ENCODE measurements at regions not wholly inside any gene's neighbourhood (a gene's known extent, or its start where the extent isn't known, plus 50 kb on each side); places are given as distances from the start of the nearest gene placed in this dataset.

DNA sequence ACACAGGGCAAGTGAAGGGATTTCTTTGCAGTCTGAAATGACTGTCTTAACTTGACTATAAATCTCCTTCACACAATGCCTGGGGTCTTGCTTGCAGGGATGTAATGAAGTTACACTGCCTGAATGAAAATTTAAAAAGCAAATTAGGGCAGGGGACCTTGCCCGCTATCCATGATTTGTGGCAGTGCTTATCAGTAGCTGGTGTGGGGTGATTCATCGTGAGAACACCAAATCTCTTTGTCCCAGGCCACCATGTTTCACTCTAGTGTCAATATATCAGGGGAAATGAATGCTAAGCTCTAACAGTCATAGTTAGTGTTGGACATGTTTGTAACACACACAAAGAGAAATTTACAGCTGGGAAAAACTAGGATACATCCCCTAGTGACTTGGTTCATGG is 713.7 kb upstream of the EPHA7 start:
- H3K4me3 ChIP-seq (ENCODE audit: low read depth, low read length), result no peak overlapping the region
- DNase-seq (ENCODE audit: low read depth), result no peak
- TF ChIP-seq, protein P1, sequence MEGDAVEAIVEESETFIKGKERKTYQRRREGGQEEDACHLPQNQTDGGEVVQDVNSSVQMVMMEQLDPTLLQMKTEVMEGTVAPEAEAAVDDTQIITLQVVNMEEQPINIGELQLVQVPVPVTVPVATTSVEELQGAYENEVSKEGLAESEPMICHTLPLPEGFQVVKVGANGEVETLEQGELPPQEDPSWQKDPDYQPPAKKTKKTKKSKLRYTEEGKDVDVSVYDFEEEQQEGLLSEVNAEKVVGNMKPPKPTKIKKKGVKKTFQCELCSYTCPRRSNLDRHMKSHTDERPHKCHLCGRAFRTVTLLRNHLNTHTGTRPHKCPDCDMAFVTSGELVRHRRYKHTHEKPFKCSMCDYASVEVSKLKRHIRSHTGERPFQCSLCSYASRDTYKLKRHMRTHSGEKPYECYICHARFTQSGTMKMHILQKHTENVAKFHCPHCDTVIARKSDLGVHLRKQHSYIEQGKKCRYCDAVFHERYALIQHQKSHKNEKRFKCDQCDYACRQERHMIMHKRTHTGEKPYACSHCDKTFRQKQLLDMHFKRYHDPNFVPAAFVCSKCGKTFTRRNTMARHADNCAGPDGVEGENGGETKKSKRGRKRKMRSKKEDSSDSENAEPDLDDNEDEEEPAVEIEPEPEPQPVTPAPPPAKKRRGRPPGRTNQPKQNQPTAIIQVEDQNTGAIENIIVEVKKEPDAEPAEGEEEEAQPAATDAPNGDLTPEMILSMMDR (IDR thresholded peaks at IDR 0.05; ENCODE audit: low read depth, low read length, missing control alignments), result no peak

DNA sequence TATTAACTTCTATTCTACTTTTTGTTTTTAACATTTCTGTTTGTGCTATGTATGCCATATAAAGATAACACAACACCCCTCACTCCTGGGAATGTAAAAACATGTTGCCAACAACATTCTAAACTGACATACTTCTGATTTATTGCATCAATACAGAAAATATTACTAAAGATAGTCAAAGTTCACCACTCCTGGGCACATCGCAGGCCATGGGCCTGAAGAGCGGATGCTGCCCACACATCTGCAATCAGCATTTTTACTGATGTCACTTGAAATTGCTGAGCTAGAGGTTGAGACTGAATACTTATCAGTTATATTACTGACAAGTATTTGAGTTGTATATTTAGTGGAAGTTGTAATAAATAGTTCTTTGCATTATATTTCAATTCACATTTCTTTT is 711.9 kb upstream of the EPHA7 start:
- no peak for DNase-seq (ENCODE audit: low read depth)
- H3K4me3 ChIP-seq (ENCODE audit: low read depth, low read length), result no peak overlapping the region
- TF ChIP-seq, protein P1 (IDR thresholded peaks at IDR 0.05; ENCODE audit: low read depth, low read length, missing control alignments), result no peak

DNA sequence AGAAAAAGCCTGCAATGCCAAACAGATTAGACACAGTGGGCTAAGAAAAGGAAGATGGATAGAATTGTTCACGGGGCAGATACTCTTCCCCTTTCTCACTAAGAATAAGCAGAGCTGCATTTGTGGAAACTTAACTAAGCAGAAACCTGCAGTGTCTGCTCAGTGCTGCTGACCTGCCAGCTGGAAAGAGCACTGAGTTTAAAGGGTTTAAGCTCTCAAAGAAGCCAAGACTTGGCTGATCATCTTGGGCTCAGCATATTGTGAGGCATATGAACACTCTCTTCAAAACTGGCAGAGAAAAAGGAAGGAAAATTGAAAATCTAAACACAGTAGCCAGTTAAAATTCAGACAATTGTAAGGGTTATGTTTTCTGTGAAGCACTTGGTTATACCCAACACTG is 711.1 kb upstream of the EPHA7 start:
- no peak for DNase-seq (ENCODE audit: low read depth)
- H3K4me3 ChIP-seq (ENCODE audit: low read depth, low read length), result no peak overlapping the region
- TF ChIP-seq, protein P1 (IDR thresholded peaks at IDR 0.05; ENCODE audit: low read depth, low read length, missing control alignments), result no peak

DNA sequence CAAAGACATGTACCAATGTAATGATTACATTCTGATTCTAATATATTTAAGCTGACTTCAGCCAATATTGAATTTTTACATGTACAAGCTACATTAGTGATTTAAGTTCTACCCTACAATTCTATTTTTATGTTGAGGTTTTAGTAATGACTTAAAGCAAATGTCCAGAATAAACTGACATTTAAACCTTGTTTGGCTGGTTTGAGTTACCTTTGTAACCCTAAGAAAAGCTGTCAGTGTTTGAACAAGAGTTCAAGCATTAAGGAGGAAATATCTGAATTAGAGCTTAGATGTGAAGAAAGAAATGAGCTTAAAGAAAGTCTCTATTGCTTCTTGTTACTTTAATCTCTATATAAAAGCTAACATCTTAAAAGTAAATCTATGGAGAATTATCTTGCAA is 710.6 kb upstream of the EPHA7 start:
- no peak overlapping the region for H3K4me3 ChIP-seq (ENCODE audit: low read depth, low read length)
- TF ChIP-seq, protein P1 (IDR thresholded peaks at IDR 0.05; ENCODE audit: low read depth, low read length, missing control alignments), result no peak

DNA sequence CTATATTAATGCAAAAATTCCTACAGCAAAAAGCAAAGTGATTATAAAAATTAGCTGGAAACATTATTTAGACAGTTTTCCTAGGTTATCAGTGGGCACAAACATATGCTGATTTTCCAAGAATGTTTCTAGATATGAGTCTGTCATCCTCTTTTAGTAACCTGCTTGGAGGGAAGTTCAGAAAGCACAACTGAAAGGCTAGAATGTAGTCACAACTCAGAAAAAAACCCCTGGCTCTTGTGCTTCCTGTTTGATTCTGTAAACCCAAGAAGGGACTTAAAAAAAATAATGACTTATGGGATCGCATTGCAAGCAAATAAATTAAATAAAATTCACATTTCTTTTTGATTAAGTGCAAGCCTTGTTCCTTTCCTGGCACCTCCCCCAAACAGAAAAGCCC is 708.4 kb upstream of the EPHA7 start:
- no peak overlapping the region for H3K4me3 ChIP-seq (ENCODE audit: low read depth, low read length)
- TF ChIP-seq, protein P1 (IDR thresholded peaks at IDR 0.05; ENCODE audit: low read depth, low read length, missing control alignments), result no peak
- DNase-seq (ENCODE audit: low read depth), result no peak

More for the DNA sequence above, 710.6 kb upstream of the EPHA7 start:
- no peak for DNase-seq (ENCODE audit: low read depth)

DNA sequence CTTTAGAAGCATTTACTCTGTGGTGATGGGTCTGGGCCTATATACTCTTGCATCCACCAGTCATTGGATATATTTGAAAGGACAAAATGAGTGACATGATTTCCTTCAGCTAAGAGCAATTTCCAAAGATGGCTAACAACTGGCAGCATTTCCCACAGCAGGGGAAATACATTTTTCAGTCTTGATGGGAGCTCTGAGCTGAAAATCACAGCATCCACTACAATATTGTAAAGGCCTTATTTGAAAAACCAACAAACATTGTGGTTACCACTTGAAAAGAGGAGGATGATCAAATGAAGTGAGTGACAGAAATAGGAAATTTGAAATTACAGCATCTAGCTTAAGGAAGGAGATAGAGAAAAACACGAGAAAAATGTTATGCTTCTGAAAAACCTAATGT is 705.0 kb upstream of the EPHA7 start:
- no peak overlapping the region for H3K4me3 ChIP-seq (ENCODE audit: low read depth, low read length)
- TF ChIP-seq, protein P1 (IDR thresholded peaks at IDR 0.05; ENCODE audit: low read depth, low read length, missing control alignments), result no peak
- DNase-seq (ENCODE audit: low read depth), result no peak

DNA sequence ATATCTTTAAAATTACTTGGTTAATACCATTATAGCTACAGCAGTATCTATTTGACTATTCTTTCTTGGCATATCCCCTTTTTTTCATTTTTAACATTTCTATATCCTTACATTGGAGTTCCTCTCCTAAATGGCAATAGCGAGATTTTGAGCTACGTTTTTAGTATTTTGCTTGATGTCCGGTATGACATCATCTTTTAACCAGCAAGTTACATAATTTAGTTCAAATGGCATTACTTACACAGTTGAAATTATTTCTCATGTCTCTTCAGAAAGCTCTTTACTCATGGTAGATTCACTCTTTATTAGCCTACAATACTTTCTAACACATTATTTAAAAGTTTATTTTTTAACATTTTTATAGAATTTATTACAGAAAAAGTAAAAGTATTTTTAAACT is 701.7 kb upstream of the EPHA7 start:
- TF ChIP-seq, protein P1 (IDR thresholded peaks at IDR 0.05; ENCODE audit: low read depth, low read length, missing control alignments), result no peak
- DNase-seq (ENCODE audit: low read depth), result no peak
- H3K4me3 ChIP-seq (ENCODE audit: low read depth, low read length), result no peak overlapping the region

Measured in GM12864 (cell line).